Liver (tissue), 3 donors: ENCODE measurements at regions not wholly inside any gene's neighbourhood (a gene's known extent, or its start where the extent isn't known, plus 50 kb on each side); places are given as distances from the start of the nearest gene placed in this dataset.
"Not testable (repeated sequence)": the region's sequence is repeated elsewhere in the genome, so short reads cannot be mapped to it uniquely, and the experiment has no call there.

Experiments used
- ATF3 ChIP-seq: IDR thresholded peaks from 2 replicates; pipeline ENCODE4 v1.6.1; 2016; ENCODE audit warnings: antibody characterized with exemption
- CTCF ChIP-seq: fragments of 150-350 bp; IDR thresholded peaks from 2 replicates; pipeline ENCODE4 v1.5.1; 2017; ENCODE audit warnings: improper control_type of control experiment, low read depth, low read length; ENCODE audit not compliant: missing input control
- FOXA1 ChIP-seq: IDR thresholded peaks from 2 replicates; pipeline ENCODE4 v1.6.1; 2016; ENCODE audit warnings: antibody characterized with exemption
- GABPA ChIP-seq, 2 donors: IDR thresholded peaks in 1 of 2; conservative IDR thresholded peaks in 1 of 2; 2 replicates each; pipeline ENCODE4 v1.6.1; 2016; ENCODE audit warnings: antibody characterized with exemption in 2 of 2, mild to moderate bottlenecking in 1 of 2, moderate library complexity in 1 of 2
- HNF4G ChIP-seq: IDR thresholded peaks from 2 replicates; pipeline ENCODE4 v1.6.1; 2016; ENCODE audit warnings: antibody characterized with exemption
- JUND ChIP-seq, 2 donors: IDR thresholded peaks; 2 replicates each; pipeline ENCODE4 v1.6.1; 2016; ENCODE audit warnings: antibody characterized with exemption in 2 of 2
- MAX ChIP-seq: IDR thresholded peaks from 2 replicates; pipeline ENCODE4 v1.6.1; 2016; ENCODE audit warnings: antibody characterized with exemption
- RAD21 ChIP-seq, 2 donors: IDR thresholded peaks; 2 replicates each; pipeline ENCODE4 v1.6.1; 2016; ENCODE audit warnings: antibody characterized with exemption in 2 of 2, mild to moderate bottlenecking in 2 of 2
- REST ChIP-seq: IDR thresholded peaks from 2 replicates; pipeline ENCODE4 v1.6.1; 2016; ENCODE audit warnings: antibody characterized with exemption, mild to moderate bottlenecking
- RXRA ChIP-seq, 2 donors: IDR thresholded peaks; 2 replicates each; pipeline ENCODE4 v1.6.1; 2017 to 2018; ENCODE audit warnings: antibody characterized with exemption in 2 of 2, mild to moderate bottlenecking in 1 of 2
- SP1 ChIP-seq: IDR thresholded peaks from 2 replicates; pipeline ENCODE4 v1.6.1; 2018; ENCODE audit warnings: antibody characterized with exemption, mild to moderate bottlenecking
- TAF1 ChIP-seq: conservative IDR thresholded peaks from 2 replicates; pipeline ENCODE4 v1.6.1; 2016; ENCODE audit warnings: antibody characterized with exemption, mild to moderate bottlenecking
- YY1 ChIP-seq: IDR thresholded peaks from 2 replicates; pipeline ENCODE4 v1.6.1; 2016; ENCODE audit warnings: antibody characterized with exemption, mild to moderate bottlenecking
- ZBTB33 ChIP-seq: IDR thresholded peaks from 2 replicates; pipeline ENCODE4 v1.6.1; 2016; ENCODE audit warnings: antibody characterized with exemption
- donor health status: healthy.
- donor health status: healthy.

- not testable (repeated sequence) for TF ChIP-seq RAD21 (IDR thresholded peaks at IDR 0.05); SP1; CTCF; FOXA1; REST; MAX; GABPA (IDR thresholded peaks at IDR 0.05 in 1 of 2, conservative IDR thresholded peaks at IDR 0.05 in 1 of 2); TAF1; ATF3; HNF4G; JUND (IDR thresholded peaks at IDR 0.05); RXRA (IDR thresholded peaks at IDR 0.05); YY1; ZBTB33
Observed at GRCh38 chr22:27254063-27254462, 547.5 kb downstream of the MN1 start.
